Adrenal gland (tissue), 9 donors: ENCODE measurements at regions not wholly inside any gene's neighbourhood (a gene's known extent, or its start where the extent isn't known, plus 50 kb on each side); places are given as distances from the start of the nearest gene placed in this dataset.

Experiments used
- DNase-seq, 7 donors: peaks; one replicate each; pipeline ENCODE4 v3.0.0-alpha.2; 2019 to 2020
- H3K27ac ChIP-seq, 5 donors: fragments of 200-600 bp; sonication (generic) in 4 of 5; 1 replicate in 3 of 5; 2 replicates in 2 of 5; pipeline versions ENCODE4 v1.5.1 to v1.8.0; 2016 to 2020; ENCODE audit warnings: mild to moderate bottlenecking in 1 of 5
- H3K27me3 ChIP-seq: fragments of 200-600 bp; 2 replicates; pipeline ENCODE4 v1.8.0; 2021
- H3K36me3 ChIP-seq, 2 donors: fragments of 200-600 bp; replicated peaks in 1 of 2; 1 replicate in 1 of 2; 2 replicates in 1 of 2; pipeline versions ENCODE4 v1.5.1 to v1.8.0; 2018 to 2022
- H3K4me1 ChIP-seq, 2 donors: fragments of 200-600 bp; replicated peaks in 1 of 2; 1 replicate in 1 of 2; 2 replicates in 1 of 2; pipeline versions ENCODE4 v1.5.1 to v1.8.0; 2018 to 2021
- H3K4me3 ChIP-seq, 4 donors: fragments of 200-600 bp; sonication (generic) in 3 of 4; one replicate each; pipeline ENCODE4 v1.5.1; 2016 to 2018
- H3K9me3 ChIP-seq, 3 donors: fragments of 200-600 bp; sonication (generic) in 1 of 3; replicated peaks in 1 of 3; 1 replicate in 2 of 3; 2 replicates in 1 of 3; pipeline versions ENCODE4 v1.5.1 to v1.8.0; 2016 to 2021
- CTCF ChIP-seq, 6 experiments: fragments of 450-650 bp in 4 of 6; fragments of 200-600 bp in 2 of 6; sonication (generic) in 1 of 6; IDR thresholded peaks; 1 replicate in 5 of 6; 2 replicates in 1 of 6; pipeline versions ENCODE4 v1.5.1 to v1.8.0; 2016 to 2021; ENCODE audit warnings: antibody characterized with exemption in 6 of 6, mild to moderate bottlenecking in 2 of 6, moderate library complexity in 1 of 6
- POLR2A ChIP-seq, 2 donors: fragments of 450-650 bp; IDR thresholded peaks; one replicate each; pipeline ENCODE4 v1.6.1; 2017; ENCODE audit warnings: antibody characterized with exemption in 2 of 2, mild to moderate bottlenecking in 2 of 2, moderate library complexity in 1 of 2
- WGBS, 4 donors: extraction: QIAGEN DNeasy Blood & Tissue Kit in 2 of 4; methylation state at CpG; one replicate each; pipeline versions ENCODE4 v1.1.5 to v1.1.7; 2013 to 2017; 5-methylcytosine and 5-hydroxymethylcytosine counted together
- intact Hi-C, 2 donors: fragments of 100-400 bp; cut with DNase I; formaldehyde crosslinking; loops; one replicate each; pipeline versions ENCODE4 v1.14.1 to v1.15.0; 2022 to 2023
- donor health status: healthy with polysubstance abuse.
- donor health status: Bipolar disorder and iron deficiency.
- donor health status: DM: yes; HTN: yes; CAD: no.
- donor health status: DM: no; HTN: no; CAD: no.
- donor health status: DM: no; HTN: no; CAD: no.

GRCh38 chr22:34019190-34019845 lies 99.0 kb upstream of the LARGE1 start:
- TF ChIP-seq CTCF (IDR thresholded peaks at IDR 0.05) (no peak), POLR2A (IDR thresholded peaks at IDR 0.05) (no peak)
- H3K4me1 ChIP-seq = no peaks in the 10 kb centered on the region
- H3K4me3 ChIP-seq = no peak overlapping the region
- peaks cover 0 to under 1% (median 0%) of the 10 kb centered on the region in 3 donors for H3K9me3 ChIP-seq
- no peaks in the 10 kb centered on the region for H3K27me3 ChIP-seq
- H3K36me3 ChIP-seq = no peaks in the 10 kb centered on the region
- WGBS, 4 donors = 53 to 71% (median 69%) methylated on average over 8 of the region's 8 CpGs
- no peak for DNase-seq
- intact Hi-C loops = no loop called here
- no peak overlapping the region for H3K27ac ChIP-seq

- Histone ChIP-seq H3K9me3 (no peaks in the 10 kb centered on the region), H3K36me3 (no peaks in the 10 kb centered on the region), H3K4me3 (no peak overlapping the region), H3K27me3 (no peaks in the 10 kb centered on the region), H3K4me1 (no peaks in the 10 kb centered on the region), H3K27ac (no peak overlapping the region)
- intact Hi-C loops = no loop called here
- no peak for TF ChIP-seq POLR2A (IDR thresholded peaks at IDR 0.05)
- no peak for TF ChIP-seq CTCF (IDR thresholded peaks at IDR 0.05)
- WGBS, 4 donors = 35 to 57% (median 51%) methylated on average over 1 of the region's 1 CpG
- no peak for DNase-seq
These were observed 114.9 kb upstream of the LARGE1 start for GRCh38 chr22:34035209-34035608.

- WGBS, 4 donors = 41 to 63% (median 50%) methylated on average over 2 of the region's 2 CpGs
- no peaks in the 10 kb centered on the region for H3K27me3 ChIP-seq
- no peaks in the 10 kb centered on the region for H3K36me3 ChIP-seq
- H3K4me3 ChIP-seq = no peak overlapping the region
- no peaks in the 10 kb centered on the region for H3K9me3 ChIP-seq
- no peak for DNase-seq
- TF ChIP-seq CTCF (IDR thresholded peaks at IDR 0.05) = no peak
- H3K27ac ChIP-seq = no peak overlapping the region
- intact Hi-C loops = no loop called here
- no peaks in the 10 kb centered on the region for H3K4me1 ChIP-seq
These were observed 116.7 kb upstream of the LARGE1 start for GRCh38 chr22:34036931-34037330.

- H3K4me3 ChIP-seq = no peak overlapping the region
- no peaks in the 10 kb centered on the region for H3K4me1 ChIP-seq
- H3K27me3 ChIP-seq = no peaks in the 10 kb centered on the region
- no peak for DNase-seq
- TF ChIP-seq CTCF (IDR thresholded peaks at IDR 0.05) (no peak), POLR2A (IDR thresholded peaks at IDR 0.05) (no peak)
- intact Hi-C loops = no loop called here
- 56 to 62% (median 59%) methylated on average over 10 to 11 of the region's 11 CpGs for WGBS, 4 donors
- no peaks in the 10 kb centered on the region for H3K36me3 ChIP-seq
- no peak overlapping the region for H3K27ac ChIP-seq
- no peaks in the 10 kb centered on the region for H3K9me3 ChIP-seq
These were observed 118.7 kb upstream of the LARGE1 start for GRCh38 chr22:34038801-34039555.
